NCI-H1930 (cell line): ENCODE measurements at regions not wholly inside any gene's neighbourhood (a gene's known extent, or its start where the extent isn't known, plus 50 kb on each side); places are given as distances from the start of the nearest gene placed in this dataset.
A peak's percentile ranks its signal among the peaks of the same experiment; 100 is the strongest.

ENCODE experiments used
- DNase-seq, 2 experiments: peaks; one replicate each; lab custom pipeline; 2025; lab: John Stamatoyannopoulos, UW

- no peak for DNase-seq
These were observed 250.3 kb downstream of the SNX13 start for GRCh38 chr7:17690030-17690429.

- peak in 1 of 2 experiments; percentile 75 for DNase-seq
These were observed 243.9 kb downstream of the SNX13 start for GRCh38 chr7:17696422-17696821.

GRCh38 chr7:17697128-17697881 lies 243.0 kb downstream of the SNX13 start:
- no peak for DNase-seq

- DNase-seq: no peak
These were observed 240.6 kb downstream of the SNX13 start for GRCh38 chr7:17699696-17700095.

- DNase-seq: no peak
These were observed 240.2 kb downstream of the SNX13 start for GRCh38 chr7:17700138-17700537.

GRCh38 chr7:17706275-17706674 lies 234.0 kb downstream of the SNX13 start:
- no peak for DNase-seq

- DNase-seq: peak; percentile 31 to 35
These were observed 233.6 kb downstream of the SNX13 start for GRCh38 chr7:17706734-17707133.

GRCh38 chr7:17709127-17709526 lies 231.2 kb downstream of the SNX13 start:
- DNase-seq: no peak

GRCh38 chr7:17709599-17709998 lies 230.7 kb downstream of the SNX13 start:
- DNase-seq: no peak

- DNase-seq: no peak
These were observed 230.0 kb downstream of the SNX13 start for GRCh38 chr7:17710312-17710711.

- DNase-seq: no peak
These were observed 226.7 kb downstream of the SNX13 start for GRCh38 chr7:17713584-17713983.

GRCh38 chr7:17716816-17717215 lies 223.5 kb downstream of the SNX13 start:
- peak in 1 of 2 experiments; percentile 29 for DNase-seq

GRCh38 chr7:17719998-17720397 lies 220.3 kb downstream of the SNX13 start:
- no peak for DNase-seq

- DNase-seq: no peak
These were observed 218.5 kb downstream of the SNX13 start for GRCh38 chr7:17721736-17722285.

- DNase-seq: no peak
These were observed 217.5 kb downstream of the SNX13 start for GRCh38 chr7:17722798-17723197.

GRCh38 chr7:17725821-17726220 lies 214.5 kb downstream of the SNX13 start:
- DNase-seq: no peak

- DNase-seq: no peak
These were observed 208.2 kb downstream of the SNX13 start for GRCh38 chr7:17732083-17732482.
